ENCODE measurements at regions not wholly inside any gene's neighbourhood (a gene's known extent, or its start where the extent isn't known, plus 50 kb on each side); places are given as distances from the start of the nearest gene placed in this dataset.
"Not testable (repeated sequence)": the region's sequence is repeated elsewhere in the genome, so short reads cannot be mapped to it uniquely, and the experiment has no call there.

DNA sequence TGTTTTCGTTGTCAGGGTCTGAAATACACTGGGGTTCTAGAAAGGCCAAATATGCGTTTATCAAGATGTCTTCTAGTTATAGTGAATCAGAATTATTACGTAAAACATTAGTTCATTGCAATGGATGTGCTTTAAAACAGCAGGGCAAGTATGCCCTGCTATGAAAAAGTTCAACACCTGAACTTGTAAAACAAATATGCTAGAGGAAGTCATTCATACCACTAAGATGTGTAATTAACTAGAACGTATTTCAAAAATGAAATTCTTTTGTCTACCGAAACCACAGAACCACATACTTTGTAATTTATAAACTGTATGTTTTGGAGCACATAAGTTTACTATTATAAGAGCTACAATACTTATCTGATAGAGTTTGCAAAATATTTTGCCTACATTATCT, 266.2 kb downstream of the KCTD12 start:
- no peak for DNase-seq (ENCODE audit: low spot score)

DNA sequence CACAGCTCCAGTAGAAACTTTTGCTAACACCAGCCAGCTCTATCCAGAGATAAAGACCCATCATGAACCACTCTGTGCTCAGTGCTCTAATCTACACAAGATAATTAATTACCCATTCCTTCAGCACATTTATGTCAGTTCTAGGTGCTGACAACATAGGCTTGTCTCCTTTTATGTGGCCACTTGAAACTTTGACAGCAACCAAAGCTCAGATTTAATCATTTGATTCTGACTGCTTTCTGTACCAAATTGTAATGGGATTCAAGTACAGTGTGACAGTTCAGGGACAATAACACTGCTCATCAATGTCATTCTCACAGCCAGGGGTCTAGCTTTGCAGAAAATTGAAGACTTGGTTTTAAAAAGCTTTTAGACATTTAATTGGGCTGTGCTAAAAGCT, 266.6 kb downstream of the KCTD12 start:
- DNase-seq (ENCODE audit: low spot score) = no peak

DNA sequence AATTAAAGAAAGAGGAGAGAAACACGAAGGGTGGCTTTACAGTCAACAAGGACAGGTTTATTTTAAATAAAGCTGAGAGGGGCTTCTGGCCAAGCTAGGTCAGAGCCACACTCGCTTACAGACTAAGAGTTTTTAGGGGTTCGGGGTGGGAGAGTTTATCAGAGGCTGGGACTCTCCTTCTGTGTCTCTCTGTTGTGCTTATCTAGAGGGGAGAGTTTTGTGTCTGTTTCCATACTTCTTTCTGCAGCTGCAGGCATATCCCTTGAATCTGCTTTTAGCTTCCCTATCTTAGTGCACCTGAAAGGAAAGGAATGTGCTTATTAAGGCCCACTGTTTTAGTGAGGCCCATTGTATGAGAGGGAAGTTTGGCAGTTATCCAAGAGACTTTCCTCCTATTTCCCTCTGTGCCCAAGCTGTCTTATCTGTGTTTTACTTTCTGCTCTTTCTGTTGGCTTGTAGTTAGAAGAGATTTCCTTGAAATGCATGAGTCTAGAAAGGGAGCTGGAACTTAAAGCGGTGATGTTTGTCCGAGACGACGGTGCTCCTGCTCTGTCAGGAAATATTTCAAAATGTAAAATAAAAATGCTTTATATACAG, 275.3 kb downstream of the KCTD12 start:
- no peak for DNase-seq (ENCODE audit: low spot score)

DNA sequence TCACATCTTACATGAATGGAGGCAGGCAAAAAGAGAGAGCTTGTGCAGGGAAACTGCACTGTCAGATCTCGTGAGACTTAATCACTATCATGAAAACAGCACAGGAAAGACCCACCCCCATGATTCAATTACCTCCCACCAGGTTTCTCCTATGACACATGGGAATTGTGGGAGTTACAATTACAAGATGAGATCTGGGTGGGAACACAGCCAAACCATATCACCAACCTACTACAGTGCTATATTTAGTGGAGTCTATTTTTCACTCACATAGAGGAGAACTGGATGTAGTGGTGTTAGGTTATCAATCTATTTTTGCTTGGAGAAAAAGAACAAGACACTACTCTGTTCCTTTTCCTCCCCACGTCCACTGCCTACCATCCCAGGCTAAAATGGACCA, 276.6 kb downstream of the KCTD12 start:
- DNase-seq (ENCODE audit: low spot score) = no peak

DNA sequence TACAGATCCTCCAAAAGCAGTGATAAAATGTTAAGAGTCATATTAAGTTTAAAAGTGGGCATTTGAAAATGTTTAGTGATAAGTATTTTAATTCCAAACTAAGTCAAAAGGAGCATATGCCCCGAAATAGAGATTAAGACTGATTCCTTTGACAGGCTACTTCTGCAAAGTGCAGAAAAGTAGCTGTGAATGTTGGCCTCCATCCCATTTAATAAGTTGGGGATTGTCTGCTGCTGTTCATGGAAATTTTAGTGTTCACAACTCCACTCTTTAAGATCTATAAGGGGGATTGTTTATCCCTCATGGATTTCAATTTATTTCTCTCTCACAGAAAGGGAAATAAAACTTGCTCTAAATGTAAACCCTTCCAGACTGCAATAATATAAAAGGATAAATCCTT, 278.3 kb downstream of the KCTD12 start:
- DNase-seq (ENCODE audit: low spot score) = no peak

DNA sequence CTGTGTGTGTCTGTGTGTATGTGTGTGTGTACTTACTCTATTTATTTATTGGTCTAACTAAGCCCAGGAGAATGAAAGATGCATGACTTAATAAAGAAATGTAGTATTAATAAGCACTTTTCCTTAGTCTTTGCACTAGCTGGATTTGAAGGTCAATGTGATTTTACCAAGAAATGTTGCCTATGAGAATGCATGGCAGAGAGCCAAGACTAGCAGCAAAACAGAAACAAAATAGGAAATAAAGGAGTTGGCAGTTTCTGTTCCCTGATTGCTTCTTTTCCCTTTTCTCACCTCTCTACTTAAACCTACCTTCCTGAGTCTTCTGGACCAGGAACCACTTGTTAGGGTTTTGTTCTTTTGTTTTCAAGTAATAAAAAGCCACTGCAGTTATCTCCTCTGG, 286.1 kb downstream of the KCTD12 start:
- no peak for DNase-seq (ENCODE audit: low spot score)

DNA sequence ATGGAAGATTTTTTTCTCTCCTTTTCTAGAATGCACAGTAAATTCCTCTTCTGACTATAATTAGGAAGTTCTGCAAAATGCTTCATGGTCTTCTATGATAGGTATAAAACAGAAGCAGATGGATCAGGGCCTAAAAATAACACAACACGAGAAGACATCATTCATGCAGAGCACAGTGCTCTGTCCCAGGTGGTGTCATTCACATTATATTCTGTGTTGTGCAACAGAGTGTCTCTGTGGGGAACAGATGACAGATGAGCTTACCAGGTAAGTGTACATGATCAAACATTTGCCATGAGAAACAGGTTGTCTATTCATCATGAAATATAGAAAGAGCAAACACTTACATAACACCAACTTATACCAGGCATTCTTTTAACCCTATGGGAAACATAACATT, 288.3 kb downstream of the KCTD12 start:
- DNase-seq (ENCODE audit: low spot score) = no peak

DNA sequence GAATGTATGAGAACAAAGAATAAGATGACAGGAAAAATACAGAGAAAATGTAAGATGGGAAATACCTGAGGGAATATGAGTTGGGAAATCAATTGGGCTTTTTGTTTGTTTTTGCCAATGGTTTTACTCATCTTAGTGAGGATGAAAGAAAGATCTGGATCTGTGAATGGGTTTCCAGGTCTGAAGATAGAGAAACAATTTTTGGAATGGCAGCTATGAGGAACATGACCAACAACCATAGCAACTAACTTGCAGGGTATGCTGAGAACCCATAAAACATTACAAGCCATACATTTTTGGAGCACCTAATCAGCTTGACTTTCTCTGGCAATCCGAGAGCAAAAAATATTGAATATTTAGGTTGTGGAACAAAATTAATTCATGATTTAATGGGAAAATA, 290.0 kb downstream of the KCTD12 start:
- DNase-seq (ENCODE audit: low spot score) = no peak

DNA sequence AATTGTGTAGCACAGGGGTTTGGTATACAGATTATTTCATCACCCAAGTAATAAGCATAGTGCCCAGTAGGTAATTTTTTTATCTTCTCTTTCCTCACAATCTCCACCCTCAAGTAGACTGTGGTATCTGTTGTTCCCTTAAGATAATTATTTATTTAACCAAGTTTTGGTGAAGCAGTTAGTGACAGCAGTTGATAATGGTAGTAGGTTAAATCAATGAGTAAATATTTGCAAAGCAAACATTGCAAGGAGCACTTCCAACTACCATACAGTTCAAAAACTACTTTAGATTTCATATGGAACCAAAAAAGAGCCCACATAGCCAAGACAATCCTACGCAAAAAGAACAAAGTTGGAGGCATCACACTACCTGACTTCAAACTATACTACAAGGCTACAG, 291.8 kb downstream of the KCTD12 start:
- no peak for DNase-seq (ENCODE audit: low spot score)

DNA sequence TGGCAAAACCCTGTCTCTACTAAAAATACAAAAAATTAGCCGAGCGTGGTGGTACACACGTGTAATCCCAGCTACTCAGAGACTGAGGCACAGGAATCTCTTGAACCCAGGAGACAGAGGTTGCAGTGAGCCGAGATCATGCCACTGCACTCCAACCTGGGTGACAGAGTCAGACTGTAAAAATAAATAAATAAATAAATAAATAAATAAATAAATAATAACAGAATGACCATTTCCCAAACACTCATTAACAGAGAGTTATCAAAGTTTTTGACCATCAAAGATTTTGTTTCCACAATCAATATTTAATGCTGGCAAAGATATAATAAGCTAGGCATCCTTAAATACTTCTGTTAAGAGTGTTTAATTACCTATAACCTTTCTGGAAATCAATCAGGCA, 299.4 kb downstream of the KCTD12 start:
- no peak for DNase-seq (ENCODE audit: low spot score)

DNA sequence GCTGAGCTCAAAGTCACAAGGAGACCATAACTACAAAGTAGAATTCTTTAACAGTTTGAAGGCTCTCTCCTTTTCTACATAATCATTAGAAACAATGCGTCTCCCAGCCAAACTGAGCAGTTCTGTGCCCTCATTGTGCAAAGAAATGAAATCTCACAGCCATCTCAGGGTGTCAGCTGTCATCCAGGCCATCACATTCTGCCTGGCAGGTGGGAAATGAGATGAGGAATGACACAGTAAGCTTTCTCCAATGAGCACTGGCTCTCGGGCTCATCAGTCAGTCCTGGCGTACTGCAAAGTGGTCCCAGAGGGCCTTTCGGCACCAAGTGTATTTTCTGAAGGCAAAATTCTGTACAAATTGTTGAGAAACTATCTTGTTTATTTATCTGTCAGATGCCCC, 306.5 kb downstream of the KCTD12 start:
- no peak for DNase-seq (ENCODE audit: low spot score)

DNA sequence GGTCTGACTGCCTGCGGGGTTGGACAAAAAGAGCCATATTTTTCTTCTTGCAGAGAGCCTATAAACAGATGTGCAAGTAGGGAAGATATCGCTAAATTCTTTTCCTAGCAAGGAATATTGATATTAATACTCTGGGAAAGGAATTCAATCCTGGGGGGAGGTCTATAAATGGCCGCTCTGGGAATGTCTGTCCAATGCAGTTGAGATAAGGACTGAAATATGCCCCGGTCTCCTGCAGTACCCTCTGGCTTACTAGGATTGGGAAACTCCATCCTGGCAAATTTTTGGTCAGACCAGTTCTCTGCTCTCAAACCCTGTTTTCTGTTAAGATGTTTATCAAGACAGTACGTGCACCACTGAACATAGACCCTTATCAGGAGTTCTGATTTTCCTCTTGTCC, 310.6 kb downstream of the KCTD12 start:
- not testable (repeated sequence) for DNase-seq (ENCODE audit: low spot score)

DNA sequence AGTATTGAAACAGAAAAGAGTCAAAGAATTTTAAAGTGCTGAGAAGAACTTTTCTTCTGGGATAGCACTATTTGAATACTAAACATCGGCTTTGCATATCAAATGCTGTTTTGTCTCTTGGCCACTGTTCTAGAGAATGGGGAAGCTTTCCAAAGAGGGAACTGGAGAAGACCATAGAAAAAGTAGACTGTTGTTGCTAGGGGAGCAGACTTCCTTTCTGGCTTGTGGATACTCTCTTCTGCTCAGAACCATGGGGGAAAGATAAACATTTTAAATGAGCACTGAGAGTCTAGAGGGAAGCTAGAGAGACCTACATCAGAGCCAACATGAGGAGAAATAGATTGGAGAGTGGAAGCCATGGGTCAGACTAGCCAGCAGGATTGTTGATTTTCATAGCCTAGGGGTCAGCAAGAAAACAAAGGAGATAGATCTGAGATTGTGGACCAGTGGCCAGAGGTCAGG, 315.7 kb downstream of the KCTD12 start:
- no peak for DNase-seq (ENCODE audit: low spot score)

DNA sequence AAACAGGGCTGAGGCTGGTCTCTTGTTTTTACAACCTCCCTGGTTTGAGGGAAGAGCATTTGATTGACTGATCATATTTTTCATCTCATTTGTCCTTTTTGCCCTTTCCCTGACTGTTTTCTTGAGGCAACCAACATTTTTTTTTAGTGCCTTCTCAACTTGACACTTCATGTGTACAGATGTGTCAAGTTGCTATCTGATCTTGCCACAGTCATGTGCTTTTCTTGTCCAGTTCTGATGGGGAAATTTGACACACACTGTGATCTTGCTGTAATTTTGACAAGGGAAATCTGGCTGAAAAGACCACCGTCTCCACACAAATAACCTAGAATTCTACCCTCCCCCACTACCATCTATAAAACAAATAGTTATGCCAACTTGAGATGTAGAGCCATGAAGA, 329.6 kb downstream of the KCTD12 start:
- no peak for DNase-seq (ENCODE audit: low spot score)

DNA sequence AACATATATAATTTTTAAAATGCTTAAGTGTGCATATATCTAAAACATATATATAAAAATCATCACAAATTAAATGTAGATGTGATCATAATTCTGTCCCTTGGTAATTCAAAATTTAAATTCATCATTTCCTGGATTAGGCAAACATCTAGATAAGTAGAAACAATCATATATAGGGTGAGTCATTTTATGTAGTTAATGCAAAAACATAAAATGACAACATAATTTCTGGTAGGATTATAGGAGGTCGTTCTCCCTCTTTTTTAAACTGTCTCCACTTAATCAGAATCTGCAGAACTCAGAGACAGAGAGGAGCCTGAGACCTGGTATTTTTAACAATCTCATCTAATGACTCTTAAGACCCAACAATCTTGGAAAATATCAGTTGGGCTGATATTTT, 333.4 kb downstream of the KCTD12 start:
- no peak for DNase-seq (ENCODE audit: low spot score)

DNA sequence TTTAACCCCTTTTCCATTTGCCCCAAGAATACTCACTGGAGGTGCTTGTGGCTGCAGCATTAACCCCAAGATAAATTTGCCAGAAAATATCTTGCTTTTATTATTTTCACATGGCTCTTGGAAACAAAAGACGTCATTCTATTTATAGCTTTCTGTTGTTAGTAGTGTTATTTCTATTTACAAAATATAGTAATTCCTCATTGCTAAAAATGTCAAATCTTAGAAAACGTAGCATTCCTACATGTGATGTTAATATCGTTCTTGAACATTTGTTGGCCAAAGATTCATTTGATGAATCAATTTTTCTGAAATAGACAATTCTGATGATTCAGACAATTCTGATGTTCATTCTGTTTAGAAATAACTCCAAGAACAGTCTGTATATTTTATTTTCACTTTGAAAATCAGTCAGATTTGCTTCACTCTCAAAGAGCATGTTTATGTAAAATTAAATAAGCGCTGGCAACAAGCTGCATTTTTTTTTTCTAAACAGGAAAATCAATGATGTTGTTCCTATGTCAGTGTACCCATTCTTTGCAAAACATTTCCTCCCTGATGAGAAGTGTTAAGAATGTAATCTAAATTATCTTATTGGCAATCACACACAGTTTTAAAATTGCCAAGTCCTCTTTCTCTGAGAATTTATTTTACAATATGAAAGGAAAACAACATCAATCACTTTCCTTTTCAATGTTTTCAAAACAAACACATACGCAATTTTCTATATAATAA, 334.0 kb downstream of the KCTD12 start:
- DNase-seq (ENCODE audit: low spot score) = no peak

DNA sequence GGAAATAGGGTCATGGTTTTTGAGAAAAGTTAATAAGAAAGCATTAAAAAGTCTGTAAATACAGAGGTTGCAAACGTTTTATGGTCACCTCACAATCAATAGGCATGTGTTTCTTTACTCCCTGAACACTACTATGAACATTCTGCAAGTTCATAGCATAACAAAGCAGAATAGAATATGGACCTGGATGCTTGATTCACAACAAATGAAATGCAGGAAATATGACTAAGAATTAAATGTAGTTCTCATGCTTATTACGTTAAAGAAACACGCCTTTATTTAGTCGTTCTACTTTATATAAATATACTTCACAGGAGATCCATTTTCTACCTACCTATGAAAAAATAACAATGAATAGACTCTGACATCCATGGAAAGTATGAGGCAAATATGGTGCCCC, 344.0 kb downstream of the KCTD12 start:
- no peak for DNase-seq (ENCODE audit: low spot score)

DNA sequence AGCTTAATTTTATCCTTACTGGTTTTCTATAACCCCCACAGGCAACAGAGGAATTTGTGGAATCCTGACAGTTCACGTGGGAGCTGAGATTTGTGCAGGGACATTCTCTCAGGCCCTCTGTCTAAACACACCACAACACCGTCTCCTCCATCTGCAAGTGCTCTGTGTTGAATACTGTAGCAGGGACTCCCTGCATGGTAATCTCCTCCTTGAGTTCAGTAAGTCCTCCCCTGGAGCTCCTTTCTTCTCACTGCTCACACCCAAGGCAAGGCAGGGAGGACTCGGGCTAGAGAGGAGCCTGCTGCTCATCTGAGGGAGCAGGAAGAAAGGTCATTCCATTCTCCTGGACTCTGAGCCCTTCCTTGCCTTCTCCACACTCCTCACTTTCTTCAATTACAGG, 348.2 kb downstream of the KCTD12 start:
- DNase-seq (ENCODE audit: low spot score) = no peak

DNA sequence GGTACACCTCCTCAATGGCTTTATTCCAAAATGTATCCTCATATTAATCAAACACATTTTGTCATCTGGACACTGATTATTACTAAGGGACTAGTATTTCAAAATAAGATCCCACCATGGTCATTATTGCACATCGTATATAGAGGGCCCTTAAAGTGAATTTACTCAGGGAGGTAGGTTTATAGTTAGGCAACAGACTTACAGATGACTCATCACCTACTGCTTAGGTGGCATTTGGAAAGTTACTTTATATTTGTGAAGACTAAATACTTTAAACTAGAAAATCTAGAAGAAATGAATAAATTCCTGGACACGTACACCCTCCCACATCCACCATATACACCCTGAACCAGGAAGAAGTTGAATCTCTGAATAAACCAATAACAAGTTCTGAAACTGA, 353.0 kb downstream of the KCTD12 start:
- DNase-seq (ENCODE audit: low spot score) = no peak

DNA sequence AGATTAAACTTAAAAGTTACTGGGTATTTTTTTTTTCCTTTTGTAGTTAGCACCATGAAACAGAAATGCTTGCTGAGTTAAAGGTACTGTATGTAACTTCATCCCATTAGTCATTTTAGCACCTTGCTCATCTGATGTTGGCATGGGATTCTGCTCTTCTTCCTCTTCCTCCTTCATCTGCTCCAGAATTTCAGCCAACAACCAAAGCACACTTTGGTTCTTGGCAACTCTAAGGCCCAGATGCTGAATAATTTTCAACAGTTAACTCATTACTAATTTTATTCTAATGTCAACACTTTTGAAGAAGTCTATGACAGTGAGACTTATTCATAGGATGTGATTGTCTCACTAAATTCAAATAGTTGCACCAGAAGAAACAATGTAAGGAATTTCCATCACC, 359.2 kb downstream of the KCTD12 start:
- DNase-seq (ENCODE audit: low spot score) = no peak

DNA sequence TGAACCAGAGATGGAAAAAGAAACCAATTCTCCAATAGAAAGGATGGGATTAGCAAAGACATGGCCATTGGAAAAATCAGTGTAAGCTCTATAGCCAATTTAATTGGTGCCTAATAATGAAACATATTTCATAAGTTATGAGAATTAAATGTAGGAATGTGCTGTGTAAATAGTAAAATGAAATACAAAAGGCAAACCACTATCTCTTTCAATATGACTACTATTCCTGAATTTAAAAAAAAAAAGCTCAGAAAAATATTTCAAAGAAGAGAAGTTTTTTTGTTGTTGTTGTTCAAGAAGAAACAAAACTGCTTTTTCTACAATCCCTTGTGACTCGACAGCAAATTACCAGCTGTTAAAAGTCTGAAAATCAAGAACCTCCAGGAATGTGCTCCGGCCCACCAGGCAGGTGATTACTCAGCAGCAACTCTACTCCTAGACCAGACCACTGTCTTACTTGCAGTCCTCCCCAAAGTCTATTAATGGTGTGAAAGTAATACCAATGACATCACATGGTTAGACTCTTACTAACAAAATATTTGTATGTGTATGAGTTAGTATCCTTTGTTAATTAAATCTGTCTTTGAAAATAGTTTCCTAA, 362.4 kb downstream of the KCTD12 start:
- no peak for DNase-seq (ENCODE audit: low spot score)

DNA sequence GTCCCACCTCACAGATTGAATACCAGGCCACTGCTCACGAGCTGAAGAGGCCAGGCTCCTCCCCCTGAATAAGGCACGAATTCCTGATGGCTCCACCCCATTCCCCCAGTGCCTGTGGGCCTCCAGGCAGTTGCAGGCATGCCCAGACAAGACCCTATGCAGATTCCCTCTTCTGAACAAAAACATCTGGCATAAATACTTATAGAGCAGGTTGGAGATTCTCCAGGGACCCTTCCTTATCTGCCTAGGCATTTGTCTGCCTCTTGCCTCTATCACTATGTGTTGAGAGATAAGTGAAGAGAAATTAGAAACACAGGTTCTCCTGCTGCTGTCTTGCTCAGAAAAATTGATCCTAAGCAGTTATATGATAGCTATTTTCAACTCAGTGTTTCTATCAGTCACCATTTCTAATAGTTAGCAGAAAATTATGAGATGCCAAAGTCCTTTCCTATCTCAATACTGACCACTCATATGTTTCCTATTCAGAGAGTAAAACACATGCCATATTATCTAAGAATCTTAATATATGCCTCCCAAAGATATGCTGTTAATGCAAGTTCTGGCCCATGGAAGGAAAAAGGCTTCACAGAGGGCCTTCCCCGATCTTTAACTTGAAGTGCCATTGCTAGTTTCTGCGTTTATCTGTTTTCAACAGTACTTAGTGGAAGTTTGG, 364.0 kb downstream of the KCTD12 start:
- DNase-seq (ENCODE audit: low spot score) = no peak

DNA sequence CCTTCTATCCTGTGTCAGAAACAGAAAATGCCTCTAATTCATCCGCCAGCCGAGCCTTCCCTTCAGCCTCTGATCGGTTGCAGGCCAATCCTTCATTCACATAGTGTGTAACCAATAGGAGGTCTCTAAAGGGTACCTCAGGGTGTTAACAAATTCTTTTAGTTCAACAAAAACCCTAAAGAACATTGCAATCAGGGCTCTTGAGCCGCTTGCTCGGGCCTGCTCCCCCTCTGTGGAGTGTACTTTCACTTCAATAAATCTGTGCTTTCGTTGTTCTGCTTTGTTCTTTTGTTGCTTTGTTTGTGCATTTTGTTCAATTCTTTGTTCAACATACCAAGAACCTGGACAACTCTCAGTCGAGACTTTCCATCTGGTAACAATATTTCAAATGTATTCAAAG, 366.5 kb downstream of the KCTD12 start:
- no peak for DNase-seq (ENCODE audit: low spot score)
